GM12874 (cell line): ENCODE measurements at regions not wholly inside any gene's neighbourhood (a gene's known extent, or its start where the extent isn't known, plus 50 kb on each side); places are given as distances from the start of the nearest gene placed in this dataset.

Source experiments
- CTCF ChIP-seq: IDR thresholded peaks from 2 replicates; pipeline ENCODE4 v1.5.1; 2011; ENCODE audit warnings: low read depth, mild to moderate bottlenecking, control low read depth, low read length, moderate library complexity; ENCODE audit not compliant: insufficient read depth

DNA sequence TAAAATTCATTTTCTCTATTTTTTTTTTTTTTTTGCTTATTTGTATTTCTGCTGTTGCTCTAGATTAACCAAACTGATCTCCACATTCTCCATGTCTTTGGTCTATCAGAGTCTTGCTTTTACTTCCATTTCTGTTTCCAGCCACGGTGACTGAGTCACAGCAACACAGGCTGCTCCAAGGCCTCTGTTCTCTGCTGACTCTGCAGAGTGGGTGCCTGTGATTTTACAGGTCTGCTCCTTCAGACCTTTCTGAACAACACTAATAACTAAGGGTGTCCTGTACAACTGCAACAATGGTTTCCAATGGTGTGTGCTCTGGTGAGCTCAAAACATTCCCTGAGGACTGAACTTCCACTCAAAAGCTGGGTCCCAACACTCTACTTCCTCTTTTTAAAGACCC, 102.3 kb upstream of the BMP2 start:
- no peak for TF ChIP-seq CTCF

GRCh38 chr20:6664574-6664973, 102.9 kb upstream of the BMP2 start:
- no peak for TF ChIP-seq CTCF

- no peak for TF ChIP-seq CTCF
Measured at GRCh38 chr20:6663751-6664388, 103.6 kb upstream of the BMP2 start.

GRCh38 chr20:6663104-6663503, 104.4 kb upstream of the BMP2 start:
- TF ChIP-seq CTCF = no peak

GRCh38 chr20:6662309-6662708, 105.2 kb upstream of the BMP2 start:
- no peak for TF ChIP-seq CTCF

DNA sequence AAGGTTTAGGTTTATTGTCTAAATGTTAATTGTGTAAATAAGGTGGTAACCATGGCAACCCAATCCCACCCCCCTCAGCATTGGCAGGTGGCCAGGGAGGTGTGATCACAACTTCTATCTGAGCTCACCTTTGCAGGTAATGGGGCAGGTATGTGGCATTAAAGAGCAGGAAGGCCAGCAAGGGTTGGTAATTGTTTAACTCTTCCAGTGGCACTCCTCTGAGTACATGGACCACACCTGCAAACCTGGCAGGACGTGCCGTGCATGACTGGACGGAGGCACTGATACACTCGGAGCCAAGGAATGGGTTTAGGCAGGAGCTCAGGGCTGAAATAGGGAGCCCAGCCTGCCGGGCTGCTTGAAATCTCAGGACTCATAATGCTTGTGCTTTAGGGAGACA, 107.0 kb upstream of the BMP2 start:
- TF ChIP-seq CTCF = no peak

- TF ChIP-seq CTCF = no peak
Measured at GRCh38 chr20:6657904-6658303, 109.6 kb upstream of the BMP2 start.
